Left renal pelvis (tissue), 4 donors: ENCODE measurements at regions not wholly inside any gene's neighbourhood (a gene's known extent, or its start where the extent isn't known, plus 50 kb on each side); places are given as distances from the start of the nearest gene placed in this dataset.
"Not testable (repeated sequence)": the region's sequence is repeated elsewhere in the genome, so short reads cannot be mapped to it uniquely, and the experiment has no call there.

Experiments
- DNase-seq, 4 donors: peaks; one replicate each; pipeline ENCODE4 v3.0.0-alpha.2; 2013; ENCODE audit warnings: low read depth in 4 of 4, low spot score in 3 of 4

GRCh38 chr10:26355241-26355640 lies 82.9 kb upstream of the APBB1IP start:
- DNase-seq, result no peak

DNA sequence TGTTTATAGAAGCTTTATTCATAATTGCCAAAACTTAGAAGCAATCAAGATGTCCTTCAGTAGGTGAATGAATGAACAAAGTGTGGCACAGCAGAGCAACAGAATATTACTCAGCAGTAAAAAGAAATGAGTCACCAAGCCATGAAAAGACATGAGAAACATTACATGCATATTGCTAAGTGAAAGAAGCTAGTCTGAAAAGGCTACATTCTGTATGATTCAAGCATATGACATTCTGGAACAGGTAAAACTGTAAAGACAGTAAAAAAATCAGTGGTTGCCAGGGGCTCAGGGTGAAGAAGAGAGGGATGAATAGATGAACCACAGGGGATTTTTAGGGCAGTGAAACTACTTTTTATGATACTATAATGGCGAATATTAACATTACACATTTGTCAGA lies 80.9 kb upstream of the APBB1IP start:
- DNase-seq, result no peak

DNA sequence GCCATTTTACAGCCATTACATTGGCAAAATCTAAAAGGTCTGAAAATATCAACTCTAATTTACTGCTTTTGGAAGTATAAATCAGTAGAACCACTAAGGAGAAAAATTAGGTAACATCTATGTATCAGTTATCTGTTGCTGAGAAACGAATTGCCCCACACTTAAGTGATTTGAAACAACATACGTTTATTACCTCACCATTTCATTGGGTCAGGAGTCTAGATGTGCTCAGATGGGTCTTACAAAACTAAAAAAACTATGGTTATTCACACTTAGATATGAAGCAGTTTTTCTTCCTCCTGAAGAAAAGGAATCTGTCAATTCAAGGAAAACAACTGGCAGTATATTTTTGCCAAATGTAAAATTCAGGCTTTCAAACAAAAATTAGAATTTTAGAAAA lies 80.1 kb upstream of the APBB1IP start:
- DNase-seq, result no peak

DNA sequence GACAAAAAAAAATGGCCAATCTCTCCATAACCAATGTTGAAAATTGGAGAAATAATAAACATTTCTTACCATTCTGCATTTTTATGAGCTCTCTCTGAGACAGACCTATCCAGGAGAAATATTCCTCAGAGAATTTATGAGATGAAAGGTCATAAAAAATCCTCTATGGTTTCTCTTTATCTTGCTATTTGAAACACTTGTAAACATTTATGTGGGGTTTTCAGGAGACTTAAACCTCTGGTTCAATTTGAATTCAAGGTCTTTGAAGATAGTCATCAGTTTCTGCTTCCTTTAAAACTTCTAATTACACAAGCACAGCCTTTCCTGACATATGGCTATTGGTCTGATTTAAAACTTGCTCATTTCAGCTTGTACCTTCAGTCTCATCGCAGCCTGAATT lies 78.5 kb upstream of the APBB1IP start:
- no peak for DNase-seq

GRCh38 chr10:26361351-26361750 lies 76.8 kb upstream of the APBB1IP start:
- no peak for DNase-seq

DNA sequence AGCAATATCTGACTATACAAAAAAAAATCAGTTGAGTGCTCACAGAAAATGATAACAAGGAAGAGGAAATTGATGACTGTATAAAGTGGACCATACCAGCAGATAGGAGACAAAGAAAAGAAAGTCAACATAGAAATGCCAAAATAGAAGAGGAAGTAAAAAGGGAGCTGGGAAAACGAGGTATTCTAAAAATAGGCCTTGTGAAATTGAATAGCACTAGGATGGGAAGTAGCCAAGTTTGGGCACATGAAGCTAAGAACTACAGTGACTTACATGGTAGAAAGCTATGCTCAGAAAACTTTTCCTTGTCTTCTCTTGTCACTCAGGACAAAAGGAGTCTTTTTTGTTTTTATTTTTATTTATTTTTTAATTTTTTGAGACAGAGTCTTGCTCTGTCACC lies 76.2 kb upstream of the APBB1IP start:
- no peak for DNase-seq

DNA sequence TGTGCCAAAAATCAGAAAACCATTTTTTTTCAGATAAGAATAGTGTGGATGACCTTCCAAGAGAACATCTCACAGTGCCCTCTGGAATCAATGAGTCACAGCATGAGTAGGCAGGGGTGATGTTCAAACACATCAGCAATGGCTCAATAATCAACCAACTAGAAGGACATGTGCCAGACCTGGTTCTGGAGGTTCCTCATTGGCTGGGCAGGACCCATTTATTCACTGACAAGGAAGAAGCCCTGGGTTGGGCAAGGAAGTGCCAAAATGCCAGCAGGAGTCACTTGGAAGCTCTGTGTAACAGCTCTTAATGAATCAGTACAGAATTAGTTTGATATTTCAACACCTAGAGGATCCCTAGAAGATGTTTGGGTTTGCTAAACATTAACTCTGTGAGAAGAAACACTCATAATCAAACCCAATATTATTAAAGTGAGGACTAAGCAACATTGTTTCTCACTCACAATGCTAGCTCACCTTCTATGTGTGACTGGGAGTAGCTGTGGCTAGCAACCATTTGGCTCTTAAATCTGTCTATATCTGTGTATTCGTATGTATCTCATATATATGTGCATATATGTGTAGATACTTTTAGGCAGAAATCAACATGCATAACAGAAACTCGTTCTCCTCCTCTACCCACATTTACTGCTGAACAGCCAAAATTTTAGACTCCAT lies 72.3 kb upstream of the APBB1IP start:
- DNase-seq, result no peak

DNA sequence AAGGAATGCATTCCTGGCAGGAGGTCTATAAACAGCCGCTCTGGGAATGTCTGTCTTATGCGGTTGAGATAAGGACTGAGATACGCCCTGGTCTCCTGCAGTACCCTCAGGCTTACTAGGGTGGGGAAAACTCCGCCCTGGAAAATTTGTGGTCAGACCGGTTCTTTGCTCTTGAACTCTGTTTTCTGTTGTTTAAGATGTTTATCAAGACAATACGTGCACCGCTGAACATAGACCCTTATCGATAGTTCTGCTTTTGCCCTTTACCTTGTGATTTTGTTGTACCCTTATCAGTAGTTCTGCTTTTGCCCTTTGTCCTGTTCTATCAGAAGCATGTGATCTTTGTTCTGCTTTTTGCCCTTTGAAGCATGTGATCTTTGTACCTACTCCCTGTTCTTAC lies 71.1 kb upstream of the APBB1IP start:
- DNase-seq, result not testable (repeated sequence)

DNA sequence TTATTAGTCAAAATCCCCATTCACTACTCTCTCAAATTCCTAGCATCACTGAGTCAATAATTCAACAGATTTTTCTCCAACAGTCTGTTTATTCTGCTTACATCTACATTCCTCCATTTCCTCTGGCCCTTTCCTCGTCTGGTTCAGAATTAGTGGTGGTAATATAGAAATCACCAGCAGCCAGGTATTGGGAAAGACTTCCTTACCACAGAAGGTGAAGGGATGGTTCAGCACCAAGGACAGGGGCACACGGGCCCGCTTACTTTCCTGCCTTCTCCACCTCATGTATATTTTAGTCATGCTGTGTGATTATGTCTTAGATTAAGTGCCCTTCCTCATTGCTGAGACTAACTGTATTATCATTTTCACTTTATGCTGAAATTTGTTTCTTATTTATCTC lies 70.4 kb upstream of the APBB1IP start:
- DNase-seq, result peak; percentile 21 to 72 (median 56)

DNA sequence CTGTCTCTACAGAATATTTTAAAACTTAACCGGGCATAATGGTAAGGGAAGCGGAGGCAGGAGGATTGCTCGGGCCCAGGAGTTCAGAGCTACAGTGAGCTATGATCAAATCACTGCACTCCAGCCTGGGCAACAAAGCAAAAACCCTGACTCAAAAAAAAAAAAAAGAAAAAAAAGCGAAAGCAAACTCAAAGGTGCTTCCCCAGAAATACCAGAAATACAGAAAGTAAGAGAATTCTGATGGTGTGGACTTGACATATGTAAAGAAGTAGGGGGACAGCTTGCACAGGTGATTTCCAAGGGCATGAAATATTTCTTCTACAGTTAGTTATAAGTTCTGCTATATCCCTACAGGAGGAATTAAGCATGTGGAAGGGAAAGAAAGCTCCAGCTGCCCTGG lies 69.7 kb upstream of the APBB1IP start:
- no peak for DNase-seq

GRCh38 chr10:26372513-26373354 lies 65.4 kb upstream of the APBB1IP start:
- DNase-seq, result no peak

- no peak for DNase-seq
Observed at GRCh38 chr10:26374426-26374825, 63.7 kb upstream of the APBB1IP start.

GRCh38 chr10:26377224-26377810 lies 60.8 kb upstream of the APBB1IP start:
- not testable (repeated sequence) for DNase-seq

DNA sequence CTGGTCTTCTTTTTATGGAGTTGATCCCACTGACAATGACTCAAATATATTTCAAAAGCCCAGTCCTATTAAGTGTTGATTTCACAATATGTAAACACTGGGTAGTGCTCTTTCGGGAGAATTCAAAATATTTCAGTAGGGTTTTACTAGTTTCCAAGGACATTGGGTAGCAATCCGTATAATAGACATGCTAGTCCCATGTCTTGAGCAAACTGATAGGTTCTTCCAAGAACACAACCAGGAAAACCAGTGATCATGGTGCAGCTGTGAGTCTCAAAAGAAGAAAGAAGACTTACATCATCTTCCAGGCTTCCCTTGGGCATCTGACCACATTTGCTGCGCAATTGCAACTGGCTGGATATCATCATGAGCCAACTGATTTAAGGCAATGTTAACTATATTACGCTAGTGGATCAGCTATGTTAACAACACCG lies 59.3 kb upstream of the APBB1IP start:
- no peak for DNase-seq

GRCh38 chr10:26380815-26381214 lies 57.3 kb upstream of the APBB1IP start:
- no peak for DNase-seq

GRCh38 chr10:26381986-26382385 lies 56.2 kb upstream of the APBB1IP start:
- no peak for DNase-seq

GRCh38 chr10:26384600-26384999 lies 53.5 kb upstream of the APBB1IP start:
- no peak for DNase-seq

GRCh38 chr10:26385443-26385842 lies 52.7 kb upstream of the APBB1IP start:
- DNase-seq, result no peak

- no peak for DNase-seq
Observed at GRCh38 chr10:26386781-26387180, 51.4 kb upstream of the APBB1IP start.
